NCI-H187 (cell line): ENCODE measurements at regions not wholly inside any gene's neighbourhood (a gene's known extent, or its start where the extent isn't known, plus 50 kb on each side); places are given as distances from the start of the nearest gene placed in this dataset.
"Not testable (repeated sequence)": the region's sequence is repeated elsewhere in the genome, so short reads cannot be mapped to it uniquely, and the experiment has no call there.

Source experiments
- DNase-seq, 2 experiments: peaks; one replicate each; lab custom pipeline; 2025; lab: John Stamatoyannopoulos, UW

- DNase-seq: no peak
Observed at GRCh38 chr2:8606649-8607550, 75.0 kb upstream of the ID2 start.

- no peak for DNase-seq
Observed at GRCh38 chr2:8607606-8608005, 74.2 kb upstream of the ID2 start.

- no peak for DNase-seq
Observed at GRCh38 chr2:8608411-8608954, 73.4 kb upstream of the ID2 start.

- DNase-seq: no peak
Observed at GRCh38 chr2:8609357-8609811, 72.5 kb upstream of the ID2 start.

- not testable (repeated sequence) for DNase-seq
Observed at GRCh38 chr2:8610775-8611174, 71.1 kb upstream of the ID2 start.

GRCh38 chr2:8611246-8611645, 70.6 kb upstream of the ID2 start:
- DNase-seq: no peak

GRCh38 chr2:8611700-8612099, 70.2 kb upstream of the ID2 start:
- DNase-seq: no peak

GRCh38 chr2:8612734-8613179, 69.1 kb upstream of the ID2 start:
- DNase-seq: no peak

- DNase-seq: not testable (repeated sequence)
Observed at GRCh38 chr2:8613207-8613999, 68.5 kb upstream of the ID2 start.

GRCh38 chr2:8614646-8615045, 67.2 kb upstream of the ID2 start:
- no peak for DNase-seq

- DNase-seq: no peak
Observed at GRCh38 chr2:8615252-8615575, 66.6 kb upstream of the ID2 start.

GRCh38 chr2:8615576-8616281, 66.1 kb upstream of the ID2 start:
- no peak for DNase-seq

GRCh38 chr2:8617048-8617447, 64.8 kb upstream of the ID2 start:
- DNase-seq: no peak

GRCh38 chr2:8617590-8617989, 64.3 kb upstream of the ID2 start:
- no peak for DNase-seq

- DNase-seq: no peak
Observed at GRCh38 chr2:8619071-8619470, 62.8 kb upstream of the ID2 start.

GRCh38 chr2:8620611-8621382, 61.1 kb upstream of the ID2 start:
- DNase-seq: no peak

- DNase-seq: no peak
Observed at GRCh38 chr2:8622199-8622911, 59.5 kb upstream of the ID2 start.

- no peak for DNase-seq
Observed at GRCh38 chr2:8622924-8623465, 58.9 kb upstream of the ID2 start.

GRCh38 chr2:8623576-8623957, 58.3 kb upstream of the ID2 start:
- no peak for DNase-seq

- DNase-seq: no peak
Observed at GRCh38 chr2:8623958-8624591, 57.8 kb upstream of the ID2 start.
